Fibroblast of villous mesenchyme (primary cell): ENCODE measurements at regions not wholly inside any gene's neighbourhood (a gene's known extent, or its start where the extent isn't known, plus 50 kb on each side); places are given as distances from the start of the nearest gene placed in this dataset.
A peak's percentile ranks its signal among the peaks of the same experiment; 100 is the strongest.

Experiments
- DNase-seq: peaks from one replicate; pipeline ENCODE4 v3.0.0-alpha.2; 2010; ENCODE audit warnings: low read depth
- H3K4me3 ChIP-seq: 2 replicates; pipeline ENCODE4 v1.5.1; 2011; ENCODE audit warnings: low read depth, mild to moderate bottlenecking, low read length
- TF ChIP-seq, protein P1 (sequence below): IDR thresholded peaks from 2 replicates; pipeline ENCODE4 v1.5.1; 2012; ENCODE audit warnings: low read depth, mild to moderate bottlenecking, low read length; ENCODE audit not compliant: insufficient read depth

DNA sequence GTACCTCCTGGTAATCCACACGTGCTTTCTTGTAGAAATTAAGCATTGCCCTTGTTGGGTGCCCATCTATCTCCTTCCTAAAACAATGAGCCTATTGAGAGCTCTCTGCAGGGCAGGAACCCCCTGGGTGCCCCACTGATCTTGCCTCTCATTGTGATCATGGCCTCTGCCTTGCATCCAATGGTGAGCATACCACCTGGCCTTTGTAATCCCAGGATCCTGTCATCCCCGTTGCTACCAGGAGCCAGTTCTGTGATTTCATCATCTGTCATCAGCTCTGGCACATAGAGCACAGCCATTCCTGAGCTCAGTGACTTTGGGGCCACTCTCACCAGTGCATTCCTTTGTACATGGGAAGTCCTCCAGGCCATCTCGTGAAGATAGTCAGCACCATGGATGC, 381.0 kb upstream of the ID2 start:
- no peak for DNase-seq
- H3K4me3 ChIP-seq, result no peak overlapping the region
- TF ChIP-seq, protein P1, sequence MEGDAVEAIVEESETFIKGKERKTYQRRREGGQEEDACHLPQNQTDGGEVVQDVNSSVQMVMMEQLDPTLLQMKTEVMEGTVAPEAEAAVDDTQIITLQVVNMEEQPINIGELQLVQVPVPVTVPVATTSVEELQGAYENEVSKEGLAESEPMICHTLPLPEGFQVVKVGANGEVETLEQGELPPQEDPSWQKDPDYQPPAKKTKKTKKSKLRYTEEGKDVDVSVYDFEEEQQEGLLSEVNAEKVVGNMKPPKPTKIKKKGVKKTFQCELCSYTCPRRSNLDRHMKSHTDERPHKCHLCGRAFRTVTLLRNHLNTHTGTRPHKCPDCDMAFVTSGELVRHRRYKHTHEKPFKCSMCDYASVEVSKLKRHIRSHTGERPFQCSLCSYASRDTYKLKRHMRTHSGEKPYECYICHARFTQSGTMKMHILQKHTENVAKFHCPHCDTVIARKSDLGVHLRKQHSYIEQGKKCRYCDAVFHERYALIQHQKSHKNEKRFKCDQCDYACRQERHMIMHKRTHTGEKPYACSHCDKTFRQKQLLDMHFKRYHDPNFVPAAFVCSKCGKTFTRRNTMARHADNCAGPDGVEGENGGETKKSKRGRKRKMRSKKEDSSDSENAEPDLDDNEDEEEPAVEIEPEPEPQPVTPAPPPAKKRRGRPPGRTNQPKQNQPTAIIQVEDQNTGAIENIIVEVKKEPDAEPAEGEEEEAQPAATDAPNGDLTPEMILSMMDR, result no peak

DNA sequence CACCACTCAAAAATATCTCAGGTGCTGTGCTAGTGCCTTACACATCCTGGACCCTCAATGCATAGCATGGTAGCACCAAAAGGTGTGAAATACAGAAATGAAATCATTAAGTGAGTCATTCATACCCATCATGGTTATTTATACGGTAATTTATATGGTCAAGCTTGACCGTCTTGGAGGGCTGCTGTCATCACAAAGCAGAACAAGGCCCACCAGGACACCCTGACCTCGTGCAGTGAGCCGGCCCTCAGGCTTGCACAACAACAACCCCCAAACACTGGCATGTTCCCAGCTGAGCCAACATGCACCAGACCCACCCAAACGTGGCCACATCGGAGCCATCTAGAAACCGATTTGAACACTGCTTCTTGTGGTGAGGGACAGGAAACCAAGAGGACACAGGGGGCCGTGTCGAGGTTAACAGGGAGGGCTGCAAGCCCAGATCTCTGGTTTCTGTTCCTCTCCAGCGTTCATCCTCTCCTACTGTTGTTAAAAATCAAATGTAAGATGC, 378.5 kb upstream of the ID2 start:
- no peak overlapping the region for H3K4me3 ChIP-seq
- TF ChIP-seq, protein P1, result no peak
- DNase-seq, result no peak

DNA sequence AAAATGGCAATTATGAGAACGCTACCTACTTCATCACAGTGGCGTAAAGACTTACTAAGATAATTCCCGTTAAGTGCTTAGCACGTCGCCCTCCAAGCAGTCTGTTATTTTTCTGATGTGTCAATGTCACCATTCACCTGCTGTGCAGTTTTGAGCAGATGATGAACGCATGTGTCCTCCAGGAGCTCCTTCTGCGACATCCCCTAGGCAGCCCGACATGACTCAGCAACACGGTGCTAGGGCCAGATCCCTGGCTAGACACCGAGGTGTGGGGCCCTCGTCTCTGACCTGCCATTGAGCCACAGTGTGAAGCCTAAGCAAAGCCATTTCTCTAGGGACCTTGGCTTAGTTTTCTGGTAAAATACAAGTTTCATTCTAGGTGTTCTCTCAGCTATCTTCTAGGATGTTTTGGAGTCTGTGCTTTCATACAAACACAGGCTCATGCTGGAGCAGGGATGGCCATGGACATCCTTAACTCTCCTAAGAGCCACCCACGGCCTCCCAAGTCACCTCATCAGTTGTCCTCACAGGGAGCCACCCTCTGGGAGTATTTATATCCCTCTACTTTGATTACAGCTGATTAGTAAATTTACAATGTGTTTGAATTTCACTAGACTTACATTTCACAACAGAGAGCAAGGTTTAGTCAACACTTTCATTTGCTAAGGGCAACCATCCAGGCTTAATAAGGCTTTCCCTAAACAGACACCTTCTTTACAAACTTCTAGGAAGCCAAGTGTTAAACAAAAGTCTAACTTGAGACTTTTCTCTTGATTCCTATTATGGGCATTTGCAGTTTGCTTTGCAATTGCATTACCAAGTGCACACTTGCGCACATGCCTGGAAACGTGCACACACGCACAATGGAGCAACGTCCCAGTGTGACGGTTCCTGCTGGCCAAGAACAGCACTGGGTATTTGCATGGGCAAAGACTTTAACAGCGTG, 376.8 kb upstream of the ID2 start:
- TF ChIP-seq, protein P1, result no peak
- no peak overlapping the region for H3K4me3 ChIP-seq
- DNase-seq, result peak; percentile 22

DNA sequence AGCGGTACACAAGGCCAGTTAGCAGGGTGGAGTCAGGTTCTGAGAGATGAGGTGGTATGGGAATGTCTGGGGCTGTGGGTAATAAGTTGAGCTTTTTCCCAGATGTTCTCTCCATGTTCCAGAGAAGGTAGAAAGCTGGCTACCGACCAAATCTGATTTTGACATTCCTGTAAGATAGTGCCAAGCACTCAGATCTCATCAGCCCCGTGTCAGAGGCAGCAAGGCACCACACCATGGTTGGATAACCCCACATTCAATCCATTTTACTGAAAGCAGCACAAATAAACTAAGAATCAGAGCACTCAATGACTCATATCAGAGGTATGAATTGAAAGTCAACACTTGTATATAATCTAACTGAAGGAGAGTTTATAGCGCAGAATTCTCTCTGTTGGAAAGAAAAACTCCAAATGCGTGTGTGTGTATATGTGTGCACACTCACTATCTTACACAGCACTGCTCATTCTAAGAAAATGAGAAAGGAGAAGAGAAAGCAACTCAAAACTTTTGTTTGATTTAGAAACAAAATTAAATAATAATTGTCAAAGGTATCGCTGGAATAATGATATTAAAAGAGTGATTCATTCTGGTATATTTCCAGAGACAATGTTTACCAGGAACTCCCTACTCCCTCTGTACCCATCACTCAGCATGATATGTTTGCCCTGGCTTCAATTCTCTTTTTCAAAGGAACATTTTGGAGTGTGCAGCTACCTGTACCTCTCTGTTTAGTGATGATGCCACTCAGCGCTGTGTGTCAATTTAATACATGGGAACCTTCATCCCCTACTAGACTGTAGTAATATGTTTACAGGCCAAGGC, 375.1 kb upstream of the ID2 start:
- no peak overlapping the region for H3K4me3 ChIP-seq
- TF ChIP-seq, protein P1, result no peak
- peak; percentile 53 for DNase-seq

DNA sequence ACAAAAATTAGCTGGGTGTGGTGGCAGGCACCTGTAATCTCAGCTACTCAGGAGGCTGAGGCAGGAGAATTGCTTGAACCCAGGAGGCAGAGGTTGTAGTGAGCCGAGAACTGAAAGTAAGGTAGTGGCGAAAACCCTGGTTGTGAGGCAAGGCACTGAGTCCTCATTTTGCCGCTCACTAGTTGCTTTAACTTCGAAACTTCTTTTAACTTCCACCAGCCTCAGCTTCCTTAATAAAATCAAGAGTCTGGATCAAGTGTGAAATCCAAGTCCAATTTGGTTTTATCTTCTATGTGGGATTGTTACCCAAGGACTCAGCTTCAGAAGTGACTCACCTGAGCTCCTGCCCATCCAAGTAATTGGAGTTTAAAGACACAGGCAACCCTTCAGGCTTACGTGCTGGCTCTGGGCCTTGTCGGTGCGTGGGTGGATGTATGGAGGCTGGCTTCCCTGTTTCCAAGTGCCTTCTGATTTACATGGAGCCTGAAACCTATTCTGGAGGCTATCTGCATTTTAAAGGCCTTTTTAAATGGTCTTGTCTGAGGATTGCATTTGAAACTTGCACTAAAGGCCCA, 374.2 kb upstream of the ID2 start:
- no peak for DNase-seq
- H3K4me3 ChIP-seq, result no peak overlapping the region
- TF ChIP-seq, protein P1, result no peak

DNA sequence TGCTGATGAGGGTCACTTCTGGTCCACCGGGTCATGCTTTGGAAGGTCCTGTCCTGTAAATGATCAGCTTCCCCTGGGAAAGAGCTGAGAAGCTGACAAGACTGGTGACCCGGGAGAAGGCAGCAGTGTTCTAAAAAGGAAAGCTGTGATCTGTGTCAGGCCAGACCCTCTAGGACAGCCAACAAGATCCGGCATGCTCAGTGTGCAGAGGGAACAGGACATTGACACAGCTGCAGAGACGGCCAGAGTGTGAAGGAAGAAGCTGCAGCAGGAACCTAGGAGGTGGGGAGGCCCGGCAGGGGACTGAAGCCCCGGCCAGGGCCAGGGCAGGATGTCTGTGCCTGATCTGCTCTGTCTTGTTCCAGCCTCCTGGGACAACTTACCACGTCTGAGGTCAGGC, 372.7 kb upstream of the ID2 start:
- no peak overlapping the region for H3K4me3 ChIP-seq
- DNase-seq, result no peak
- TF ChIP-seq, protein P1, result no peak
